ENCODE measurements at regions not wholly inside any gene's neighbourhood (a gene's known extent, or its start where the extent isn't known, plus 50 kb on each side); places are given as distances from the start of the nearest gene placed in this dataset.

DNA sequence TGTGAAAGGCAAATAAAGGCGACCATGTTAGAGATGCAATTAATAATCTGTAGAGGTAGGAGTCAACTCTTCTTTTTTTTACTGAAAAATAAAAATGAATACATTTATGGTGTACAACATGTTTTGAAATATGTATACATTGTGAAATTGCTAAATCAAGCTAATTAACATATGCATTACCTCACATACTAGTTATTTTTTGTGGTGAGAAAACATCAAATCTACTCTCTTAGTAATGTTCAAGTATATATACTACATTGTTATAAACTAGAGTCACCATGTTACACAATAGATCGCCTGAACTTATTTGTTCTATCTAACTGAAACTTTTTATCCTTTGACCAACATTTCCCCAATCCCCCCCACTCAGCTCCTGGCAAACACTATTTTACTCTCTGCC is 143.2 kb downstream of the POU4F1 start:
- TF ChIP-seq, protein P1, sequence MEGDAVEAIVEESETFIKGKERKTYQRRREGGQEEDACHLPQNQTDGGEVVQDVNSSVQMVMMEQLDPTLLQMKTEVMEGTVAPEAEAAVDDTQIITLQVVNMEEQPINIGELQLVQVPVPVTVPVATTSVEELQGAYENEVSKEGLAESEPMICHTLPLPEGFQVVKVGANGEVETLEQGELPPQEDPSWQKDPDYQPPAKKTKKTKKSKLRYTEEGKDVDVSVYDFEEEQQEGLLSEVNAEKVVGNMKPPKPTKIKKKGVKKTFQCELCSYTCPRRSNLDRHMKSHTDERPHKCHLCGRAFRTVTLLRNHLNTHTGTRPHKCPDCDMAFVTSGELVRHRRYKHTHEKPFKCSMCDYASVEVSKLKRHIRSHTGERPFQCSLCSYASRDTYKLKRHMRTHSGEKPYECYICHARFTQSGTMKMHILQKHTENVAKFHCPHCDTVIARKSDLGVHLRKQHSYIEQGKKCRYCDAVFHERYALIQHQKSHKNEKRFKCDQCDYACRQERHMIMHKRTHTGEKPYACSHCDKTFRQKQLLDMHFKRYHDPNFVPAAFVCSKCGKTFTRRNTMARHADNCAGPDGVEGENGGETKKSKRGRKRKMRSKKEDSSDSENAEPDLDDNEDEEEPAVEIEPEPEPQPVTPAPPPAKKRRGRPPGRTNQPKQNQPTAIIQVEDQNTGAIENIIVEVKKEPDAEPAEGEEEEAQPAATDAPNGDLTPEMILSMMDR (IDR thresholded peaks at IDR 0.05; ENCODE audit: low read depth, low read length, missing control alignments), result no peak
- H3K4me3 ChIP-seq (ENCODE audit: low read depth, low read length), result no peak overlapping the region
- no peak for DNase-seq (ENCODE audit: low read depth)

DNA sequence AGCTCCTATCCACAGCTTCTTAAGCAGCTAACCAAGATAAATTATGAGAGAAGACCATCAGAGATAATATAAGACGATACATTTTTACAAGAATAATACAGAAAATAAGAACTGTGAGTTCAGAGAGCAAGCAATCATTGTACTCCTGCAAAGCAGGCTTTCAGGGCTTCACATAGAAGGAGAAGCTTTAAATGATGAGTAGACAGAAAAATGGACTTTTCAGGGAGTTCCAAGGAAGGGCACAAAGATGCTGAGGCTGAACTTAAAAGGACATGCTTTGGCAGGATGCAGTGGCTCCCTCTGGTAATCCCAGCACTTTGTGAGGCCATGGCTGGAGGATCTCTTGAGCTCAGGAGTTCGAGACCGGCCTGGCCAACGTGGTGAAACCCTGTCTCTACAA is 159.5 kb downstream of the POU4F1 start:
- DNase-seq (ENCODE audit: low read depth), result no peak
- TF ChIP-seq, protein P1 (IDR thresholded peaks at IDR 0.05; ENCODE audit: low read depth, low read length, missing control alignments), result no peak
- H3K4me3 ChIP-seq (ENCODE audit: low read depth, low read length), result no peak overlapping the region

DNA sequence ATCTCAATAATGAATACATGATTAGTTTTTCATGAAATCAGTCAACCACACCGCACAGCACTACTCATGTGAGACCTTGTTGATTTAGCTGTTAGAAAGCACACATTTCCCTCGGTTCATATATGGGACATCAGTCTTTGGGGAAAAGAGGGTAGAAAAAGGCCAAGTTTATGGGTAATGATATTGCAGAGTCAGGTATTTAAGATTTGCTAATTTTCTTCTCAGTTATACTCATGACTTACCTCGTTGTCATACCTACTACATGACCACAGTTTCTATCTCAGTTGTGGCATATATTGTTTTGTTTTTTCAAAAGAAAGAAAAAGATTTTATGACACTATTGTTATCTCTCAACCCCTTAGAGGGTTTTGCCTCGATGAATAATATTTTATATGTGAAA is 165.6 kb downstream of the POU4F1 start:
- TF ChIP-seq, protein P1 (IDR thresholded peaks at IDR 0.05; ENCODE audit: low read depth, low read length, missing control alignments), result no peak
- H3K4me3 ChIP-seq (ENCODE audit: low read depth, low read length), result no peak overlapping the region
- no peak for DNase-seq (ENCODE audit: low read depth)

DNA sequence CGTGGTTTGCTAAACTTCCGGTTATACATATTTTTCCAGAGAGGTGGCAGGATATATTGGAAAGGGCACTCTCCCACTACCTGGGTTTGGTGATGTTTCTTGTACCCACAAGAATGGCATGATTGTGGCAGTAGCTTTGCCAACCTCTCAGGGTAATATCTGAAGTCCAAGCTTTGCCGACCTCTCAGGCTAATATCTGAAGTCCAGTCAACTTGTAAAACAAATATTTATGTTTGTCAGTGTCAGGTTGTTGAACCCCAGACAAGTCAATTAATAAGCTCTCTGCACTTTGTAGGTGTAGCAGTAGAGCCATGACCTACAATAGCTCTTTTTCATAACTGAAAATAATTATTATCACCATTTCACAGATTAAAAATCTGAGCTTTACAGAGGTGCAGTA is 167.0 kb downstream of the POU4F1 start:
- H3K4me3 ChIP-seq (ENCODE audit: low read depth, low read length), result no peak overlapping the region
- no peak for DNase-seq (ENCODE audit: low read depth)
- TF ChIP-seq, protein P1 (IDR thresholded peaks at IDR 0.05; ENCODE audit: low read depth, low read length, missing control alignments), result no peak

DNA sequence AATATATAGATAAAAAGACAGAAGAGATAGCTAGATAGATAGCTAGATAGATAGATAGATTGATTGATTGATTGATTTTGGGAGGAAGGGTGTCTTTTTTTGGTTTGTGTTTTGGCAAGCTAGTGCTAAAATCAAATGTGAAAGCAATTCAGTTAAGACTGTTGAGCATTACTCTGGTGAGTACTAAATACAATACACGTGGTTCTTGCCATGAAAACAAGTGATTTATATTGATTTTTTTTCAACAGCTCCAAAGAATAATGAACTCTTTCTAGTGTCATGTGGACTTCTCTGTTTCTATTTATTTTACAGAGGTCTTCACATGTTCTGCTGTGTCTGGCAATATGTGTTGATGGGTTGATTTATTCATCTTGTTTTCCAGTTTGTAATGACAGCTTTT is 172.0 kb downstream of the POU4F1 start:
- no peak for DNase-seq (ENCODE audit: low read depth)
- TF ChIP-seq, protein P1 (IDR thresholded peaks at IDR 0.05; ENCODE audit: low read depth, low read length, missing control alignments), result no peak
- no peak overlapping the region for H3K4me3 ChIP-seq (ENCODE audit: low read depth, low read length)

DNA sequence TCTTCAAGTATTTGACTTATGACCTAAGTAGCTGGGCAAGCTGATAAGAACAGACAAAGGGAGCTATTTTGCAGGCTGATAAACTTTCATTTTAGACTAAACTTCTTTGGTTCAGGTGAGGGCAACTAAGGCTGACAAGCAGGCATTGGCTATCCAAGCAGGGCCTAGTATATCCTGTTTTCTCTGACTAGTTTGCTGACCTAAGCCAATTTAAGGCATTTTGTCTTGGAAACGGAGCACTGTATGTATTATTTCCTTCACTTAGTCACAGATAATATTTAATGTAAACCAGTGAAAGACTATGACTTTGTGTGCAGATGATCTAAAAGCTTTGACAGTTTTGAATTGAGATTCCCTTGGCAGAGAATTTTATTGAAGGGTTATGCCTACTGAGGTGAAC is 172.5 kb downstream of the POU4F1 start:
- TF ChIP-seq, protein P1 (IDR thresholded peaks at IDR 0.05; ENCODE audit: low read depth, low read length, missing control alignments), result no peak
- no peak overlapping the region for H3K4me3 ChIP-seq (ENCODE audit: low read depth, low read length)

DNA sequence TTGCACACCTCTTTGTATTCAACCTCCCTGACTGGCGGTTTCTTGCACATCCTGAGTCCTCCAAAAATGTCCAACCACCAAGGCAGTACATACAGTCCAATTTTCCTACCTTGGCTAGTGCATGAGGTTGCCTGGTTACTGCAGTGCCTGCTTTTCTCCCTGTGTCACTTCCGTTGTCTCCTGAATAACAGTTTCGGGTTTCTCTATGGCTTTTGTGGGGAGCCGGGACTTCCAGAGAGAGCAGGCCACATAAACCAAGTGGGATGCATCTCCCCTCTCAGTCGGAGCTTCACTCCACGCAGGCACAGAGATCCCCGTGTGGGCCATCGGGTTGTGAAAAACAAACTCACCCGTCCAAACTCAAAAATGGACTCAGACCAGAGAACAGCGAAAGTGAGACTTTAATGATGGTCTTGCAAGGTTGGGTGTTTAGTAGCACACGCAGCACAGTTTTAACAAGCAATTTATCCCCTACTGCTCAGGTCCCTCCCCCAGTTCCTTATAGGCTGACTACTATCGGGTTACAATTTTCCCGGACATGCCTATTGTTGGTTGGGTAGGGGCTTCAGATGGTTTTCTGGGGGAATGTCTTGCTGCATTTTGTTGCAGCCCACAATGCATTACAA is 173.1 kb downstream of the POU4F1 start:
- no peak overlapping the region for H3K4me3 ChIP-seq (ENCODE audit: low read depth, low read length)
- no peak for DNase-seq (ENCODE audit: low read depth)
- TF ChIP-seq, protein P1 (IDR thresholded peaks at IDR 0.05; ENCODE audit: low read depth, low read length, missing control alignments), result no peak

More for the DNA sequence above, 172.5 kb downstream of the POU4F1 start:
- no peak for DNase-seq (ENCODE audit: low read depth)

Measured in GM12864 (cell line).